MG63 (cell line): ENCODE measurements at regions not wholly inside any gene's neighbourhood (a gene's known extent, or its start where the extent isn't known, plus 50 kb on each side); places are given as distances from the start of the nearest gene placed in this dataset.
"Not testable (repeated sequence)": the region's sequence is repeated elsewhere in the genome, so short reads cannot be mapped to it uniquely, and the experiment has no call there.

Source experiments
- DNase-seq: peaks from one replicate; pipeline ENCODE4 v3.0.0-alpha.2; 2020
- H3K27me3 ChIP-seq: fragments of 250-450 bp; sonication (Bioruptor Pico); 2 replicates; pipeline ENCODE4 v1.5.1; 2020; ENCODE audit warnings: mild to moderate bottlenecking, moderate library complexity
- H3K36me3 ChIP-seq: fragments of 250-450 bp; sonication (Bioruptor Pico); 2 replicates; pipeline ENCODE4 v1.5.1; 2020; ENCODE audit warnings: mild to moderate bottlenecking, moderate library complexity
- H3K4me3 ChIP-seq: fragments of 250-450 bp; sonication (Bioruptor Pico); 2 replicates; pipeline ENCODE4 v1.5.1; 2020; ENCODE audit warnings: mild to moderate bottlenecking, moderate library complexity
- H3K9me3 ChIP-seq: fragments of 250-450 bp; sonication (Bioruptor Pico); 2 replicates; pipeline ENCODE4 v1.5.1; 2020; ENCODE audit warnings: mild to moderate bottlenecking, moderate library complexity

- DNase-seq = no peak
- H3K27me3 ChIP-seq = no peaks in the 10 kb centered on the region
- no peaks in the 10 kb centered on the region for H3K36me3 ChIP-seq
- H3K9me3 ChIP-seq = peaks cover 3% of the 10 kb centered on the region
- H3K4me3 ChIP-seq = no peak overlapping the region
Observed at GRCh38 chr3:145248928-145249327, 912.1 kb downstream of the PLOD2 start.

- peaks cover 3% of the 10 kb centered on the region for H3K9me3 ChIP-seq
- H3K36me3 ChIP-seq = no peaks in the 10 kb centered on the region
- no peak for DNase-seq
- no peaks in the 10 kb centered on the region for H3K27me3 ChIP-seq
- H3K4me3 ChIP-seq = no peak overlapping the region
Observed at GRCh38 chr3:145251311-145251710, 909.7 kb downstream of the PLOD2 start.

- not testable (repeated sequence) for H3K9me3 ChIP-seq, H3K36me3 ChIP-seq, DNase-seq, H3K4me3 ChIP-seq, H3K27me3 ChIP-seq
Observed at GRCh38 chr3:145257967-145258366, 903.0 kb downstream of the PLOD2 start.

GRCh38 chr3:145259166-145259880 lies 901.7 kb downstream of the PLOD2 start:
- H3K36me3 ChIP-seq = no peaks in the 10 kb centered on the region
- no peak overlapping the region for H3K4me3 ChIP-seq
- H3K27me3 ChIP-seq = no peaks in the 10 kb centered on the region
- DNase-seq = no peak
- no peaks in the 10 kb centered on the region for H3K9me3 ChIP-seq

GRCh38 chr3:145263458-145263857 lies 897.5 kb downstream of the PLOD2 start:
- not testable (repeated sequence) for DNase-seq, H3K4me3 ChIP-seq, H3K27me3 ChIP-seq, H3K36me3 ChIP-seq, H3K9me3 ChIP-seq

- Histone ChIP-seq H3K4me3 (no peak overlapping the region), H3K36me3 (no peaks in the 10 kb centered on the region), H3K9me3 (no peaks in the 10 kb centered on the region), H3K27me3 (no peaks in the 10 kb centered on the region)
- no peak for DNase-seq
Observed at GRCh38 chr3:145266368-145266767, 894.6 kb downstream of the PLOD2 start.

GRCh38 chr3:145269106-145269505 lies 891.9 kb downstream of the PLOD2 start:
- no peak overlapping the region for H3K4me3 ChIP-seq
- H3K27me3 ChIP-seq = no peaks in the 10 kb centered on the region
- no peak for DNase-seq

GRCh38 chr3:145272684-145273083 lies 888.3 kb downstream of the PLOD2 start:
- no peaks in the 10 kb centered on the region for H3K27me3 ChIP-seq
- no peak overlapping the region for H3K4me3 ChIP-seq
- no peaks in the 10 kb centered on the region for H3K36me3 ChIP-seq
- DNase-seq = no peak
- H3K9me3 ChIP-seq = peaks cover 11% of the 10 kb centered on the region

More at GRCh38 chr3:145269106-145269505, 891.9 kb downstream of the PLOD2 start:
- Histone ChIP-seq H3K9me3 (no peaks in the 10 kb centered on the region), H3K36me3 (no peaks in the 10 kb centered on the region)

GRCh38 chr3:145282505-145282904 lies 878.5 kb downstream of the PLOD2 start:
- H3K9me3 ChIP-seq = no peaks in the 10 kb centered on the region; the same call in 1 of the 2 replicates
- H3K36me3 ChIP-seq = no peaks in the 10 kb centered on the region
- no peaks in the 10 kb centered on the region for H3K27me3 ChIP-seq
- no peak overlapping the region for H3K4me3 ChIP-seq
- no peak for DNase-seq

- Histone ChIP-seq H3K36me3 (no peaks in the 10 kb centered on the region), H3K9me3 (no peaks in the 10 kb centered on the region), H3K27me3 (no peaks in the 10 kb centered on the region), H3K4me3 (no peak overlapping the region)
- DNase-seq = no peak
Observed at GRCh38 chr3:145286937-145287336, 874.0 kb downstream of the PLOD2 start.

GRCh38 chr3:145290010-145290409 lies 871.0 kb downstream of the PLOD2 start:
- Histone ChIP-seq H3K27me3 (no peaks in the 10 kb centered on the region), H3K9me3 (no peaks in the 10 kb centered on the region), H3K4me3 (no peak overlapping the region), H3K36me3 (no peaks in the 10 kb centered on the region)
- no peak for DNase-seq

- Histone ChIP-seq H3K36me3 (no peaks in the 10 kb centered on the region), H3K4me3 (no peak overlapping the region), H3K27me3 (no peaks in the 10 kb centered on the region), H3K9me3 (no peaks in the 10 kb centered on the region)
- no peak for DNase-seq
Observed at GRCh38 chr3:145294572-145294971, 866.4 kb downstream of the PLOD2 start.

GRCh38 chr3:145307272-145307671 lies 853.7 kb downstream of the PLOD2 start:
- Histone ChIP-seq H3K9me3 (no peaks in the 10 kb centered on the region), H3K4me3 (no peak overlapping the region), H3K36me3 (no peaks in the 10 kb centered on the region), H3K27me3 (no peaks in the 10 kb centered on the region)
- no peak for DNase-seq

GRCh38 chr3:145313751-145314150 lies 847.2 kb downstream of the PLOD2 start:
- no peaks in the 10 kb centered on the region for H3K9me3 ChIP-seq
- H3K36me3 ChIP-seq = no peaks in the 10 kb centered on the region
- no peaks in the 10 kb centered on the region for H3K27me3 ChIP-seq
- H3K4me3 ChIP-seq = no peak overlapping the region
- DNase-seq = no peak

- H3K36me3 ChIP-seq, H3K4me3 ChIP-seq, H3K9me3 ChIP-seq, DNase-seq, H3K27me3 ChIP-seq: not testable (repeated sequence)
Observed at GRCh38 chr3:145316253-145316652, 844.7 kb downstream of the PLOD2 start.

GRCh38 chr3:145326666-145327065 lies 834.3 kb downstream of the PLOD2 start:
- Histone ChIP-seq H3K9me3 (no peaks in the 10 kb centered on the region), H3K36me3 (no peaks in the 10 kb centered on the region), H3K27me3 (no peaks in the 10 kb centered on the region), H3K4me3 (no peak overlapping the region)
- DNase-seq = no peak

GRCh38 chr3:145333427-145333826 lies 827.6 kb downstream of the PLOD2 start:
- DNase-seq, H3K27me3 ChIP-seq, H3K4me3 ChIP-seq, H3K9me3 ChIP-seq, H3K36me3 ChIP-seq: not testable (repeated sequence)

- DNase-seq = no peak
- Histone ChIP-seq H3K27me3 (no peaks in the 10 kb centered on the region), H3K4me3 (no peak overlapping the region), H3K36me3 (no peaks in the 10 kb centered on the region), H3K9me3 (no peaks in the 10 kb centered on the region)
Observed at GRCh38 chr3:145333931-145334330, 827.1 kb downstream of the PLOD2 start.

- H3K4me3 ChIP-seq = no peak overlapping the region
- H3K36me3 ChIP-seq = no peaks in the 10 kb centered on the region
- DNase-seq = no peak
- no peaks in the 10 kb centered on the region for H3K9me3 ChIP-seq
- no peaks in the 10 kb centered on the region for H3K27me3 ChIP-seq
Observed at GRCh38 chr3:145355206-145355605, 805.8 kb downstream of the PLOD2 start.
